HG03460 (cell line): ENCODE measurements at regions not wholly inside any gene's neighbourhood (a gene's known extent, or its start where the extent isn't known, plus 50 kb on each side); places are given as distances from the start of the nearest gene placed in this dataset.

ENCODE experiments used
- ATAC-seq: cut with Tn5 transposase; IDR thresholded peaks from one replicate; pipeline ENCODE4 v1.9.1; 2021; ENCODE audit not compliant: unreplicated experiment

DNA sequence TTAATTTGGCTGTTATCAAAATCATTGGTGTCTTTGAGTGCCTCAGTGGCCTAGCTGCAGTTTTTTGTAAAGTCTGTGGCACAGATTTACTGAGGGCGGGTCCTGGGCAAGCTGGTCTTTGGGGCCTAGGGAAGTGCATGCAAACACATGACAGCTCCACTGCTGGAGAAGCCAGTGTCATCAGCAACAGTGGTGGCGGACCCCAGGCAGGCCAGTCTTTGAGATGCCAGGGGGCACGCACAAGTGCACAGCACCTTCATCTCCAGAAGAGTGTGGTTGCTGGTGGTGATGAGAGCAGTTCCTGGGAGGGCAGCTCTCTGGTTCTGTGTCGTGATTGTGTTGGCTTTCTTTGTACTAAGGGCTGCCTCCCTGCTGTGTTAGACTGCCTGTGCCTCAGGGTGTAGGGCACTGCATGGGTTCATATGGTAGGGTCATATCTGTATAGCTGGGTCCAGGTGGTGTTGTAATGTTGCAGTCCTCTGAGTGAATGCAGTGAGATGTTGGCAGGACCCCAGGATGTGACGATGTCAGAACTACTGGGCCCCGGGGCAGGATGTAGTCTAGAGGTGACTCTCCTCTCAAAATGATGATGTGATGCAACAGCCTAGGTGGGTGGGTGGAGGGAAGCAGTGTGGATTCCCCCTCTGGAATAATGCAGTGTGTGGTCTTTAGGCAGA, 646.7 kb upstream of the CDH2 start:
- no peak for ATAC-seq

DNA sequence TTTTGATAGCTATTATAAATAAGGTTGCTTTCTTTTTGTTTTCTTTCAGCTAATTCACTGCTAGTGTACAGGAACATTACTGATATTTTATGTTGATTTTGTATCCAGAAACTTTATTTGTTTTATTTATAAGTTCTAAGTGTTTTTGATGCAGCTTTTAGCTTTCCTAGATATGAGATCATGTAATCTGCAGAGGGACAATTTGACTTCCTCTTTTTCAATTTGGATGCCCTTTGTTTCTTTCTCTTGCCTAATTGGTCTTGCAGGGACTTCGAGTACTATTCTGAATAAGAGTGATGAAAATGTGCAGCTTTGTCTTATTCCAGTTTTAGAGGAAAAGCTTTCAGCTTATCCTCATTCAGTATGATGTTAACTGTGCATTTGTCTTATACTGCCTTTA, 643.4 kb upstream of the CDH2 start:
- ATAC-seq, result no peak

DNA sequence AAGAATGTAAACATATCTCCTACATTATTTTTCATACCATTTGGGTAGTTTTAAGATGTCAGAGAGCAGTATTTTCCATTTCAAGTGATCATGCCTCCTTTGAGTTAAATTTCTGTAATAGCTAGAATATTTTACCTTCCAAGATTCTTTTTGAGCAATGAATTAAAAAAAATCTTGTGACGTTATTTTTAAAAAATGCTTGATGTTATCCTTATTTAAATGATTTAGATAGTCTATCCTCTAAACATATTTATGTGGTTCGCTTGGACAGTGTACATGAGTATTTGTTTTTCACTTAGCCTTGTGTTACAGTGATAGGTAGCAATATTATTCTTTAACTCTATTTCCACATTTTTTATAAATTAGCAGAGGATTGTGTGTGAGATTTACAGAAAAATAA, 639.2 kb upstream of the CDH2 start:
- no peak for ATAC-seq

DNA sequence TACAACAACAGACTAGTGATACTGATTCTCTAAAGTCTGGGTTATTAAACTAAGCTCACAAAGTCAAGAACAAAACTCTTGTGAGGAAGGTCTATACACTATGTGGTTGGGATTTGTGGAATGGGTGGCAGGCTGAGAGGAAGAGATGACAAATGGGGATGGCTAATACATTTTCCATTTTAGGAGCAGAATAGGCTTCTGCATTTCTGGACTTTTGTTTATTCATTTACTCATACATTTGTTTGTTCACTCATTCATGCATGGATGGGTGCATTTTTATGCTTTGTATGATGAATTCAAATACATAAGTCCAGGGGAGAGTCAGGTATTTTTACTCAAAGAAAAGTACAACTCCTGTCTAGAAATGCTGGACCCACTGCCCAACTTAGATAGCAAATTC, 637.4 kb upstream of the CDH2 start:
- no peak for ATAC-seq

DNA sequence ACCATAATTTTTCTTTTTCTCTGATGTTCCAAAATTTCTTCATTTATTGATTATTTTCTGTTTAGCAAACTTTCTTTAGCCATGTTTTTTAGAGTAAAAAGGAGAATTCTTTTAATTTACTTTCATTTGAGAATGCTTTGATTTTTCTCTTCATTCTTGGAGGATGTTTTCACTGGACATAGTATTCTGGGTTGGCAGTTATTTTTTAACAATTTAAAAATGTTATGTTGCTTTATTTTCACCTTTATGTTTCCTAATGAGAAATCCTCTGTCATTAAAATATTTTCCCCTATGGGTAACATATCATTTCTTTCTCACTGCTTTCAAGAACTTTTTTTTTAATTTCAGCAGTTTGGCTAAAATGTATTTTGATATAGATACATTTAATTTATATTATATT, 631.4 kb upstream of the CDH2 start:
- no peak for ATAC-seq

DNA sequence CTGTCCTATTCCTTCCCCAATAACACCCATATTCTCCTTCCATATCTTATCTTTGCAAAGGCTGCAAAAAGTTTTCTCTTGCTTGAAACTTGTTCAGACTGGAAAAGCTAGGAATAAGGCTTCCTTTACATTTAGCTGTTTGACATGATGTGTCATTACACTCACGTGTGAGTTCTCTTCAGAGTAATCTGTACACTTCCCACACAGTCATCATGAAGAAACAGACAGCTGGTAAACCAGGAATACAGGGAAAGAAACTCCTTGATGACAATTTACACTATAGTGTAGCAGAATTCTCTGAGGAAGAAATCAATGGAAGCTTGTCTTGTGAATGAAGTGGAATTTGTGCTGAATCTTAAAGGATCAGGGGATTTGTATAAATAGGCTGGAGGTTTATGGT, 628.6 kb upstream of the CDH2 start:
- no peak for ATAC-seq

DNA sequence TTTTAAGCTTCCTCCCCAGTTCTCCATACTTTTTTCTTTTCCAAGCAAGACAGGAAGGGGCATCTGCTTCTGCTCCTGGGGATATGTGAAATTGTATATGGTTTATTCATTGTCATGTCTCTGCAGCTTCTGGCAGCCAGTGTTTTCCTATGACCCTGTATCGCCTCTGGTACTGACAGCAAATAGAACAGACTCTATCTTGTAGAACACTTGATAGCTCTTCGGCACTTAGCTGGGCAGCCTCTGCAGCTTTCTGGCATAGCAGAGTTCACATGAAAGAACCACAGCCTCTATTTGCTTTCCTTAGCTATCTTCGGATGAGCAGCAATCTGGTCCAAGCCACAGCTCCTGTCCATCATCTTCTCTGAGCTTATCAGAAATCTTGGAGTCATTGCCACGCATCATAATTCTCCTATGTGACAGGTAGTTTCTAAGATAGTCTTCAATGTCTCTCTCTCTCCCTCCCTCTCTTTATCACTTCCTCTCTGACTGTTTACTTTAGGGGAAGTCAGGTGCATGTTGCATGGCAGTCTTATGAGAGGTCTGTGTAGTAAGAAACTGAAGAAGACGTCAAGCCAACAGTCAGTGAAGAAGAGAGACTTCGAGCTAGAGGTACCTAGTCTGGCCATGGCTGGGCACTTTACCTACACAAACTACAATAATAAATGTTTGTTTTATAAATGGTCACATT, 627.7 kb upstream of the CDH2 start:
- ATAC-seq, result no peak

DNA sequence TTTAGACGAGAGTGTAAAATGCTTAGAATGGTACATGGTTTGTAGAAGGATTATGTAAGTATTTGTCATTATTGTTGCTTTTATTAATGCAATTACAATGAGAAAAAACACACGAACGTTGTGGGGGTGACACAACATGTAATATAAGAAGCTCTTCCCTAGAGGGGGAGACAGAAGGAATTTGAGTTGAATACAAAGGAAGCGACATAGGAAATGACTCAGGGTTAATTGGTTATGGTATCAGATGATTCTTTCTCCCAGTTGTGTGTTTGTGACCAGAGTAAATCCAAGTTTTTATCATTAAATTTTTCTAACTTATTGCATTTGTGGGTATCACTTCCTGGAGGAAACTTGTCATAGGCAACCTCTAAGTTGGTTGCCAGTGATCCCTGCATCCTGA, 625.6 kb upstream of the CDH2 start:
- ATAC-seq, result no peak

DNA sequence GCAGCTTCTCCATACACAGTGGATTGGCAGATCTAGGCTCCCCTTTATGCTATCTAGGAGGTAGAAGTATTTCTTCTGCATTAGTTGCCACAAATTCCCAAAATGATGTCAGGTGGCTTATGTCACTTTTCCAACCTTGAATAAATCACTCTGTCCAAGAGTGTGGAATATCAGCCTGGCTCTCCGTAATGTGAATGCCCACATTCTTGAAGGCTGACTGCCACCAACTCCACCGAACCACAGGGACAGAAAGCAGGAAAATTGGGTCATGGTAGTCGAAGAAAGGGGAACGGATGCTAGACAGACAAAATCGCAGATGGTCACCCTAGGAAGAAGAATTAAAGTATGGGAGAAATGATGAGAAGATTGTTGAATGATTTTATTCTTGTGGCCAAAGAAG, 624.9 kb upstream of the CDH2 start:
- ATAC-seq, result no peak

DNA sequence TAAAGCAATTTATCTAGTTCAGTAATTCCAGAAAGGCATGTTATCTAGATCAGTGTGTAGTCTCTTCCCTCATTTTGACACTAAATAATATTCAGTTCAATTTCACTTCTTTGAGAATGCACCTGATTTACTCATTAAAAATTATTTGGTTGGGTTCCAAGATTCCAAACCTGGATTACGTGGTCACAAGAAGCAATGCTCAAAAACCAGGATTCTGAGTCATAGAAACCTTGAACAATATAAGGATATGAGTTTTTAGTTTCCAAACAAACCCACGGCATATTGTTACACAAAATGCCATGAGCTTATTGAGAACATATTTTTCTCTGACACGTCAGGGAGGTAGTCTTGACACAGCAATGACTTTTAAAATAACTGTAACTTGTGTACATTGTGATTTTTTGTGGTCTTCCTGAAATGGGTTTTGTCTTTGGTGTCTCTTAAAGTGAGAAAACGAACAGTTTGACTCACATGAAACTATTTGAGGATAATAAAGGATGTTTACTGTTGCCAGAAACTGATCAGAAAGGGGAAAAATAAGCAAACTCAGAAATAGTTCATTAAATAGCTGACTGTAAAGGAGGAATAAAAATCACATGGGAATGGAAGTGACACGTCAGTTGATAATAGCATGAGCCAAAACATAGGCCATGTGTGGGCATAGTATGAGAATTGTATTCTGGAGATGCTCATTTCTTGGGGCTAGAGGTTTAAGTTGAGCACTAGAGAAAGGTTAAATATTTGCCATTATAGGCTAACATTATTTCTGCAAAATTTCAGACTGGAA, 617.7 kb upstream of the CDH2 start:
- ATAC-seq, result no peak

DNA sequence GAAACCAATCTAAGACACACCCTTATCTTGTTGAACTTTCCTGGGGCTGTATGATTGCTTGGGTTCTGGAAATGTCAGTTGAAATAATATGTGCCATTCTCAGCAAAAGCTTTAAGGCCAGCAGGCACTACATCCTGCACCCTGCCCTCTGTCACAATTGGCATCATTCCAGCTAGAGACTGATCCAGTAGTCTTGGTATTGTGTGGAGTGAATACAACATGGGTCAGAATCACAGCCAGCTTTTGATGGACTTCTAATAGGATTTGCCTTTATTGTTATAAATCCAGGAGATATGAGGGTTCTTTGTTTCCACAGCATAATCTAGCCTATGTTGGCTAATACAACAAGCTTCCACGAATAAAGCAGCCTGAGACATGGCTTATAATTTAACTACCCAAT, 617.0 kb upstream of the CDH2 start:
- no peak for ATAC-seq

DNA sequence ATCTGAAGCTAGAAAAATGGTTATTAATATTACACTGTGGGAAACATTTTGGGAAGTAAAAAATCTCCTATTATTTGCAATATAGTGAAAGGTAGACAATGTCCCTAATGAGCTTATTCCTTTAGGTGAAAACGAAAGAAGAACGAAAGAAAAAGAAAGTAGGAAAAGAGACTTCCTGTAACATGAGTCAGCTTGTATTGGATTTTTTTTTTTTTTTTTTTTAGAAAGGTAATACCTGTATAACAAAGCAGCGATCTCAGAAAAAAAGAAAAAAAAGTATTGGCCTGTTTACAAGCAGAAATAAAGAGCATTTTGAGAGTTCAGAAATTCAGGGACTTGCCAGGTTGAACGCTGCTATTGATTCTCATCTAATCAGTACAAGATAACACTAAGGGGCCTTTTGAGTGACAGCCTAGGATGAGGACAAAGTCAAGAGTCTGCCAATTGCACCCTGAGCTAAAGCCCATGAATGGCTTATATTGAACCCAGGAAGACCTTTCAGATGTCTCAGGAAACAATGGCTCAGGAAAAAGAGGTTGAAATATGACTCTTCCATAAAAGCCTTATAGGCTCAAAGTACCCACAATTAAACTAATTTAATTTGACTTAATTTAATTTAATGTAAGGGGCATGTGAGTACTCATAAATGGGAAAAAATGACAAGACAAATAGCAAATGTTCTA, 615.6 kb upstream of the CDH2 start:
- ATAC-seq, result no peak

DNA sequence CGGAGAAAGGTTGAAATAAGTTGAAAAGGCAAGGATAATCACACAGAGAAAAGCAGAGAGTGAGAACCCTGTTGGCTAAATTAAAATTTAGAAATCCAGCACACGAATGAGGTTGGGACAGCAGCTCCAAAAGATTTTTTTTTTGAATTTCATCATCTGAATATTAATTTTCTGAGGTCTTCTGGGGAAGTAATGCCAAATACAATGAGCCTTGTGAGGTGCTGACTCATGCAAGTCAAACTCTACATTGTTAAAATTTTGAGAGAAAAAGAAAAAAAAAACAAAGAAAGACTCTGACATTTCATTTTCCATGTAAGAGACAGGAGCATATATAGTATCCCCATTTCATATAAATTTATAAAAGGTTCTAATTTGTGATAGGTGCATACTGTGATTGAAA, 614.2 kb upstream of the CDH2 start:
- ATAC-seq, result no peak

DNA sequence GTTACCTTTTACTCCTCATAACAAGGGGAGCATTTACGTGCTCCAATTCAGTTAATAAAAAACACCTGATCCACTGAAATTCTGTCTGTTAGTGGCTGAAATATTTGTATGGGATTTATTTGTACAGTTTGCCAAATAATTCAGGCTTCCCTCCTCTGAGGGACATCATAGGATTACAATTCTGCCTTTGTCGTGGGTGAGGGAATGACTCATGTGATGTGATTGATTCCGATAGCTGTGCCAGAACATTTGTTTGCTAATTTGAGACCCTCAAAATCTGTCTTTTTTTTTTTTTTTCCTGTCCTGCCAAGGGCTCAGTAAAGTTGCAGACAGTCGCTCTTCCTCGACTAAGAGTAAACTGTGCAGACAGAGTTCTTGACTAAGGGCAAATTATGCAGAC, 612.6 kb upstream of the CDH2 start:
- no peak for ATAC-seq

DNA sequence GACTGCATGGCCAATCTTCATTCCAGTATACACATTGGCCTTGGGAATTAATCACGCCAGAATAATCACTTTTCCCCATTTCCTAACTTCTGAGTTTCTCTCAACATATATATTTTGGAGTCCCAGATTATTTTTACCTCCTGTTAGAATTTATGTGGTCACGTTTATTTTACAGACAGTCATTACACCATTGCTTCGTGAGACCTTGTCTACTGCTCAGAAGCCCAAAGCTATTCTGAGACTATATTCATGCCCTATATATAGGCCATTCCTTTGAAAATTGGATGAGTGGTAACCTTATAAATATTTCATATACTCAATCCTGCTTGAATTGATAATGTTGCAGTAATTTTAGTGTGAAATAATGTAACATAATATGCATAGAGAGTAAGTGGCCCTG, 610.0 kb upstream of the CDH2 start:
- no peak for ATAC-seq

DNA sequence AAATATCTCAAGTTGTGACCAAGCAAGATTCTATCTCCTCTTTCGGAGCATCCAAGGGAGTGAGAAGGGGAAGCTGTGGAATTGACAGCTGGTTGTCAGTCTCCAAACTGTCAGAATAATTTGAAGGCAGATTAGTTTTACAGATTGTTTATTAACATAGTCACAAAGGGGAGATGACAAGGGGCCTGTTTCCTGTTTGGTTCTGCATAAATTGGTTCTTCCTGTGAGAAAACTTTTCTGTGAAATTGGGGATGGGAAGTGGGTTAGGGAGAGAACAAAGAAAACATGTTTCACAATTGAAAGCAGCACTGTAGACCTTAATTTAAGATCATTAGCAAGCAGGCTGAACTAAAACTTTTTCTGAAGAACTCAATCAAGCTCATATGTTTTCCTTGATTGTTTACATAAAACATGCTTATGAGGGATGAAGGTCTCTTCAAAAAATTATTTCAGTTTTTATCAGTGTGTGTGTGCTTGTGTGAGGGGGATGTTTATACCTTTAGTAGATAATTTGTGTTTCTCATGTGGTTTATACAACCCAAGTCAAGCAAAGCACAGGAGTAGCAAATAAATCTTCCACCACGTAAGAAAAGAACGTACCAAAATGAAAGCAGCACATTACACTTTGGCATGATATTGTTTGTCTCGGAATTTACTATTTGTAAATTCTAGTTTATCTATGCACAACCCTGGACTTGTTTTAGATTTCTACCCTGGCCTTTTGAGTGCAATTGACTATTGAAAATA, 604.9 kb upstream of the CDH2 start:
- no peak for ATAC-seq

DNA sequence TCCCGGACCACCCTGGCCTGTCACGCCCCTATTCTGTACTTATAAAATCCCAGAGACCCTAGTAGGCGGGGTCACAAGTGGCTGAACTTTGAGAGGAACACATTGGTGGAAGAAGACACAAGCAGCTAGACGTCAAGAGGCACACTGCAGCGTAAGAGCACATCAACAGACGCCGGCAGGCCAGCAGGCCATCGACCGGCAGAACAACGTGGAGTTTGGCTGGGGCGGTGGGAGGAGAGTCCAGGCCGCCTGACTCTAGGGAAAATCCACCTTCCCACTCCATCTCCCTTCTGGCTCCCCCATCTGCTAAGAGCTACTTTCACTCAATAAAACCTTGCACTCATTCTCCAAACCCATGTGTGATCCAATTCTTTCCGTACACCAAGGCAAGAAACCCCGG, 601.8 kb upstream of the CDH2 start:
- no peak for ATAC-seq

DNA sequence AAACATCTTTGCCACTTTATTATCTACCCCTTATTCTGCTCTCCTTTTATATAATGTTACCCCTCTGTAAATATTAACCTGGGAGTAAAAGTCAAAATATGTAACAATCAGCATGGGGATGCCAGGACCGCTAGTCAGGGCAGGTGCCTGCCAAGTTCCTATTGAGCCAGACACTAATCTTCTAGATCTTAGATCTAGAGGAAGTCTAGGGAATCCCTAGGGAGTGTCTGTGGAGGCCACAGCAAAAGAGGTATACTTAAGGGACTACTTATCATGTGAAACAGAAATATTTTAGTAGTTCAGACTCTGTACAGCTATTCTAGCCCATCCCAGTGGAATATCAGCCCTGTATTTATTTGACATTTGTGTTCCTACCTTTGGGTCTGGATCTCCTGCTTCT, 600.8 kb upstream of the CDH2 start:
- no peak for ATAC-seq

DNA sequence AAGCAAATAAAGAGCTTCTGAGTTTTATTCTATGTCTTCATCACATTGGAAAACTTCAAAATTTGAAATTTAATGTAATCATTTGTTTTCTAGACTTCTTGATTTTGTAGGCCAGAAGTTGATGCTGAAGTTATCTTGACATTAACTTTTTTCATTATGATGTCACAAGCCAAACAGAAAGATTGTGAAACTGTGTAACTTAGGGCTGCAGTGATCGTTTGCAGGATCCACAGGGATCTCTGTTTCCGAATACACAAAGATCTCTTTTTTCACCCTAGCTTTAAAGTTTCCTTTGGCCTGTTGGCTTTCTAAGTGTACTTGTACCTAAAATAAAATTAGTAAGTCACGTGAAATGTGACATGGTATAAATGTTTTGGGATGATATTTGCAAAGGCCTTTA, 594.9 kb upstream of the CDH2 start:
- no peak for ATAC-seq

DNA sequence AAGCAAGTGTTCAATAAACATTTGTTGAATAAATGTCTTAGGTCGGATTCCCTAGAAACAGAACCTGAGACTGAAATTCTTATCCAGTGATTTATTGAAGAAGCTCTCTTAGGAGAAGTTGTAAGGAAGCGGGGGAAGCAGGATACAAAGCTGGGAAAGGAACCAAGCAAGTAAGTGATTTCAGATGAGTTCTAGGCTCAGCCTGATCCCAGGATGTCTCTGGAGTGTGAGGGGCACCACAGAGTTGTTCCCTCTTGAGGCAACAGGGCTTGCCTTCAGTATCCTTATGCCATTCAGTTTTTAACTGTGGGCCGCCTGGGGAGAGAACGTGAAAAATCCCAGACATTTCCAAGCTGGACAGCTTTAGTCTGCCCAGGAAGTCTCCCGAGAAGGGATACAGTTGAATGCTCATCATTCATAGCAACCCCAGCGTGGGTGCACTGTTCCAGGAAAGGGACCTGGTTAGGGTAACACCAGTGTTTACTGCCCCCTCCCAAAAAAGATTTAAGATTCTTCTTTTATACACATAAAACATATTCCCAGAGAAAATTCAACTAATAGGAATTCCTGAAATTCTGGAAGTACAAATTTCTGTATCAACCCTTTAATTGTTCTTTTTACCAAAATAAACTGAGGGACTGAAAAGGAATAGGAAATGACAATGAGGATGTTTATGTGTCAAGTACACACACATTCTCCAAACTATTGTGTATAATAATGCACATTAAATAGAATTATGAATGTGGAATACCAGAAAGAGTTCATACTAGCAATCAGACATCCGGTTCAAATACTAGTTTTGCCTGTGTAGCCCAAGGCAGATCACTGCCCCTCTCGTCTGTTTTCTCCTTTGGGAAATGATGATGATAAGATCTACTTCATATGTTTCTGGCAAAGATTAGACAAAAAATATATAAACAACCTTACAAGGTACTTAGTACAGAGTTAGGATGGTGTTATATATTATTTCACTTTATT, 592.1 kb upstream of the CDH2 start:
- ATAC-seq, result no peak
